ENCODE measurements at regions not wholly inside any gene's neighbourhood (a gene's known extent, or its start where the extent isn't known, plus 50 kb on each side); places are given as distances from the start of the nearest gene placed in this dataset.

- H3K4me3 ChIP-seq (ENCODE audit: low read depth, low read length): no peak overlapping the region
- TF ChIP-seq CTCF (IDR thresholded peaks at IDR 0.05; ENCODE audit: low read depth, low read length): no peak
Observed at GRCh38 chr4:85376285-85376684, 98.7 kb upstream of the ARHGAP24 start.

GRCh38 chr4:85381968-85382367 is 93.0 kb upstream of the ARHGAP24 start:
- no peak overlapping the region for H3K4me3 ChIP-seq (ENCODE audit: low read depth, low read length)

GRCh38 chr4:85391071-85391470 is 83.9 kb upstream of the ARHGAP24 start:
- no peak for TF ChIP-seq CTCF (IDR thresholded peaks at IDR 0.05; ENCODE audit: low read depth, low read length)

More at GRCh38 chr4:85381968-85382367, 93.0 kb upstream of the ARHGAP24 start:
- TF ChIP-seq CTCF (IDR thresholded peaks at IDR 0.05; ENCODE audit: low read depth, low read length): no peak

GRCh38 chr4:85391589-85392410 is 83.2 kb upstream of the ARHGAP24 start:
- no peak for TF ChIP-seq CTCF (IDR thresholded peaks at IDR 0.05; ENCODE audit: low read depth, low read length)
- no peak overlapping the region for H3K4me3 ChIP-seq (ENCODE audit: low read depth, low read length)

More at GRCh38 chr4:85391071-85391470, 83.9 kb upstream of the ARHGAP24 start:
- H3K4me3 ChIP-seq (ENCODE audit: low read depth, low read length): no peak overlapping the region

- no peak for TF ChIP-seq CTCF (IDR thresholded peaks at IDR 0.05; ENCODE audit: low read depth, low read length)
- H3K4me3 ChIP-seq (ENCODE audit: low read depth, low read length): no peak overlapping the region
Observed at GRCh38 chr4:85393201-85393600, 81.7 kb upstream of the ARHGAP24 start.

- H3K4me3 ChIP-seq (ENCODE audit: low read depth, low read length): no peak overlapping the region
- TF ChIP-seq CTCF (IDR thresholded peaks at IDR 0.05; ENCODE audit: low read depth, low read length): no peak
Observed at GRCh38 chr4:85398276-85398675, 76.7 kb upstream of the ARHGAP24 start.

GRCh38 chr4:85399270-85399669 is 75.7 kb upstream of the ARHGAP24 start:
- no peak overlapping the region for H3K4me3 ChIP-seq (ENCODE audit: low read depth, low read length)
- no peak for TF ChIP-seq CTCF (IDR thresholded peaks at IDR 0.05; ENCODE audit: low read depth, low read length)

Data from WI38 (cell line).